ENCODE measurements at regions not wholly inside any gene's neighbourhood (a gene's known extent, or its start where the extent isn't known, plus 50 kb on each side); places are given as distances from the start of the nearest gene placed in this dataset.

DNA sequence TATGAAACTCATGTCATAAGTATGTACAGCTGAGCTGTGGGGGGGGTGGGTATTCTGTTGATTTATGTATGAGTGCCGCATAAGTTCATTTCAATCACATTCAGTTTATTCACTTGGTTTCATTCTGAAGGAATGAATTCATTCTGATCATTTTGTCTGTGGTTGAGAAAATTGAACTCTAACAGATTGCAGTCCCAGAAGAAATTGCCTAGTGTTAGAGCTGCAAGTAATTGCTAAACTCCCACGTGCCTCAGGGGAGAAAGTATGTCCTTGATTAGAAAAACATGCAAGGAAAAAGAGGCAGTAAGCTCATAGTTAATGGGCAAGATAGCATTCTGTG, 442.4 kb upstream of the MGAT4C start:
- H3K27me3 ChIP-seq (ENCODE audit: control insufficient read depth in 2 of 2, insufficient read depth in 2 of 2, low read length in 2 of 2) = no peaks in the 10 kb centered on the region
- no peaks in the 10 kb centered on the region for H3K9me3 ChIP-seq (replicated peaks in 1 of 2; ENCODE audit: control insufficient read depth in 1 of 2, insufficient read depth in 1 of 2, low read length in 2 of 2)
- H3K79me2 ChIP-seq (ENCODE audit: insufficient read depth, low read length) = no peaks in the 10 kb centered on the region
- H3K4me1 Mint-ChIP-seq = no peaks in the 10 kb centered on the region
- peaks cover 0 to 2% (median 2%) of the 10 kb centered on the region in 3 donors for H3K27me3 Mint-ChIP-seq (ENCODE audit: low read depth in 3 of 3)
- H4K20me1 ChIP-seq (ENCODE audit: insufficient read depth, low read length) = no peaks in the 10 kb centered on the region
- H3K9me3 Mint-ChIP-seq = peaks cover 0 to 2% (median 0%) of the 10 kb centered on the region in 7 donors
- no CpG with 5 or more reads among the region's 2 CpGs for WGBS (ENCODE audit: insufficient coverage)
- DNase-seq = no peak
- H2AFZ ChIP-seq (ENCODE audit: insufficient read depth, low read depth, low read length, poor library complexity, severe bottlenecking) = no peak overlapping the region
- H3K4me1 ChIP-seq (ENCODE audit: control insufficient read depth in 1 of 2, insufficient read depth in 2 of 2, low read length in 2 of 2) = no peaks in the 10 kb centered on the region
- H3K27ac ChIP-seq (ENCODE audit: low read depth in 1 of 2, low read length in 2 of 2) = no peak overlapping the region
- intact Hi-C loops (cut with micrococcal nuclease) = no loop called here
- TF ChIP-seq, protein P1, sequence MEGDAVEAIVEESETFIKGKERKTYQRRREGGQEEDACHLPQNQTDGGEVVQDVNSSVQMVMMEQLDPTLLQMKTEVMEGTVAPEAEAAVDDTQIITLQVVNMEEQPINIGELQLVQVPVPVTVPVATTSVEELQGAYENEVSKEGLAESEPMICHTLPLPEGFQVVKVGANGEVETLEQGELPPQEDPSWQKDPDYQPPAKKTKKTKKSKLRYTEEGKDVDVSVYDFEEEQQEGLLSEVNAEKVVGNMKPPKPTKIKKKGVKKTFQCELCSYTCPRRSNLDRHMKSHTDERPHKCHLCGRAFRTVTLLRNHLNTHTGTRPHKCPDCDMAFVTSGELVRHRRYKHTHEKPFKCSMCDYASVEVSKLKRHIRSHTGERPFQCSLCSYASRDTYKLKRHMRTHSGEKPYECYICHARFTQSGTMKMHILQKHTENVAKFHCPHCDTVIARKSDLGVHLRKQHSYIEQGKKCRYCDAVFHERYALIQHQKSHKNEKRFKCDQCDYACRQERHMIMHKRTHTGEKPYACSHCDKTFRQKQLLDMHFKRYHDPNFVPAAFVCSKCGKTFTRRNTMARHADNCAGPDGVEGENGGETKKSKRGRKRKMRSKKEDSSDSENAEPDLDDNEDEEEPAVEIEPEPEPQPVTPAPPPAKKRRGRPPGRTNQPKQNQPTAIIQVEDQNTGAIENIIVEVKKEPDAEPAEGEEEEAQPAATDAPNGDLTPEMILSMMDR (IDR thresholded peaks at IDR 0.05) = no peak
- no peak overlapping the region for H3K4me3 ChIP-seq (replicated peaks in 1 of 3; ENCODE audit: low read depth in 2 of 3, low read length in 3 of 3)
- no peak overlapping the region for H3K4me2 ChIP-seq (replicated peaks; ENCODE audit: extremely low read depth, low read length, poor library complexity, severe bottlenecking)
- no peak overlapping the region for H3K27ac Mint-ChIP-seq
- H3K36me3 Mint-ChIP-seq = no peaks in the 10 kb centered on the region
- H3K9ac ChIP-seq (ENCODE audit: insufficient read depth, low read length, poor library complexity, severe bottlenecking) = no peak overlapping the region
- no peaks in the 10 kb centered on the region for H3K36me3 ChIP-seq (replicated peaks in 1 of 2; ENCODE audit: control insufficient read depth in 1 of 2, insufficient read depth in 2 of 2, low read length in 2 of 2)
- no peak overlapping the region for H3K4me3 Mint-ChIP-seq

DNA sequence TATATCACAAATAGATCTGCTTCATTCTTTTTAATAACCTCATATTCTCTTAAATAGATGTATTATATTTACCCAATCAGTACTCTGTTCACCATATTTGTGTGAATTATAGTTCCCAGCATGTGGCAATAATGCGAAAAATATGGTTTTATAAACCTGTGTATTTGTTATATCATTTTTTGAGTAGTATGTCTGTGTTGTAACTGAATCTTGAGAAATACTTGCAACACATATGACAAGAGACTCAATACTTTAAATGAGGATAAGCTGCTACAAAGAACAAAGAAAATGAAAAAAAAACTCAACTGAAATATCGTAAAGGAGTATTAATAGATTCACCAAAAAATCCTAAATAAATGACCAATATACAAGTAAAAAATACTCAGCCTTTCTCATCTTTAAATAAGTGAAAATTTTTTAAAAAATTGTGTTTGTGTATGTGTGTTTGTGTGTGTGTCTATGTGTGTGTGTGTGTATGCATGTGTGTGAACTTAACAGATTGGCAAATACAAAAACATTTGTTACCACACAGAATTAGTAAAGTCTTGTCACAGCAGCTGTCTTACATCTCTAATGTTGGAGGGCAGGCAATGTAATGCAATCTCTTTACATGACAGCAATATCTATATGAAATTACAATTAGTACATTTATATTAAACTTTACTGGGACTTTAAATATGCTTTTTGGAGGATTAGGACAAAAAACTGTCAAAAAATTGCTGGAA, 441.9 kb upstream of the MGAT4C start:
- no peak overlapping the region for H3K27ac Mint-ChIP-seq
- no peaks in the 10 kb centered on the region for H3K36me3 Mint-ChIP-seq
- Histone ChIP-seq H3K9ac (ENCODE audit: insufficient read depth, low read length, poor library complexity, severe bottlenecking) (no peak overlapping the region), H2AFZ (ENCODE audit: insufficient read depth, low read depth, low read length, poor library complexity, severe bottlenecking) (no peak overlapping the region), H4K20me1 (ENCODE audit: insufficient read depth, low read length) (no peaks in the 10 kb centered on the region), H3K27ac (ENCODE audit: low read depth in 1 of 2, low read length in 2 of 2) (no peak overlapping the region), H3K9me3 (replicated peaks in 1 of 2; ENCODE audit: control insufficient read depth in 1 of 2, insufficient read depth in 1 of 2, low read length in 2 of 2) (no peaks in the 10 kb centered on the region), H3K4me2 (replicated peaks; ENCODE audit: extremely low read depth, low read length, poor library complexity, severe bottlenecking) (no peak overlapping the region), H3K4me1 (ENCODE audit: control insufficient read depth in 1 of 2, insufficient read depth in 2 of 2, low read length in 2 of 2) (no peaks in the 10 kb centered on the region), H3K27me3 (ENCODE audit: control insufficient read depth in 2 of 2, insufficient read depth in 2 of 2, low read length in 2 of 2) (no peaks in the 10 kb centered on the region), H3K79me2 (ENCODE audit: insufficient read depth, low read length) (no peaks in the 10 kb centered on the region), H3K4me3 (replicated peaks in 1 of 3; ENCODE audit: low read depth in 2 of 3, low read length in 3 of 3) (no peak overlapping the region), H3K36me3 (replicated peaks in 1 of 2; ENCODE audit: control insufficient read depth in 1 of 2, insufficient read depth in 2 of 2, low read length in 2 of 2) (no peaks in the 10 kb centered on the region)
- no CpG with 5 or more reads among the region's 2 CpGs for WGBS (ENCODE audit: insufficient coverage)
- H3K4me1 Mint-ChIP-seq = no peaks in the 10 kb centered on the region
- peaks cover 0 to 2% (median 0%) of the 10 kb centered on the region in 7 donors for H3K9me3 Mint-ChIP-seq
- H3K4me3 Mint-ChIP-seq = no peak overlapping the region
- DNase-seq = no peak
- intact Hi-C loops (cut with micrococcal nuclease) = no loop called here
- H3K27me3 Mint-ChIP-seq (ENCODE audit: low read depth in 3 of 3) = peaks cover 0 to 2% (median 2%) of the 10 kb centered on the region in 3 donors
- TF ChIP-seq, protein P1 (IDR thresholded peaks at IDR 0.05) = no peak

All from CD14-positive monocyte (primary cell).